HCT116 (cell line): ENCODE measurements at regions not wholly inside any gene's neighbourhood (a gene's known extent, or its start where the extent isn't known, plus 50 kb on each side); places are given as distances from the start of the nearest gene placed in this dataset.

Experiments used
- EZH2phosphoT487 ChIP-seq: fragments of 200-600 bp; IDR thresholded peaks from 2 replicates; pipeline ENCODE4 v1.6.1; 2018; ENCODE audit warnings: antibody characterized with exemption, borderline replicate concordance
- POLR2A ChIP-seq: IDR thresholded peaks from 2 replicates; pipeline ENCODE4 v1.7.0; 2011; ENCODE audit warnings: borderline replicate concordance; ENCODE audit not compliant: insufficient read depth, insufficient read length; ENCODE audit errors: extremely low read depth
- SP1 ChIP-seq: IDR thresholded peaks from 2 replicates; pipeline ENCODE4 v1.6.1; 2012; ENCODE audit warnings: low read depth
- TF ChIP-seq, protein P1 (sequence below), 3 experiments: fragments of 200-600 bp in 1 of 3; sonication (generic) in 1 of 3; IDR thresholded peaks in 2 of 3; conservative IDR thresholded peaks in 1 of 3; 2 replicates each; pipeline ENCODE4 v1.5.1; 2012 to 2017; ENCODE audit warnings: low read depth in 2 of 3, low read length in 2 of 3, antibody characterized with exemption in 1 of 3, borderline replicate concordance in 1 of 3, control low read depth in 1 of 3, mild to moderate bottlenecking in 1 of 3, mixed read lengths in 1 of 3, mixed run types in 1 of 3, moderate library complexity in 1 of 3; ENCODE audit not compliant: insufficient read depth in 1 of 3

DNA sequence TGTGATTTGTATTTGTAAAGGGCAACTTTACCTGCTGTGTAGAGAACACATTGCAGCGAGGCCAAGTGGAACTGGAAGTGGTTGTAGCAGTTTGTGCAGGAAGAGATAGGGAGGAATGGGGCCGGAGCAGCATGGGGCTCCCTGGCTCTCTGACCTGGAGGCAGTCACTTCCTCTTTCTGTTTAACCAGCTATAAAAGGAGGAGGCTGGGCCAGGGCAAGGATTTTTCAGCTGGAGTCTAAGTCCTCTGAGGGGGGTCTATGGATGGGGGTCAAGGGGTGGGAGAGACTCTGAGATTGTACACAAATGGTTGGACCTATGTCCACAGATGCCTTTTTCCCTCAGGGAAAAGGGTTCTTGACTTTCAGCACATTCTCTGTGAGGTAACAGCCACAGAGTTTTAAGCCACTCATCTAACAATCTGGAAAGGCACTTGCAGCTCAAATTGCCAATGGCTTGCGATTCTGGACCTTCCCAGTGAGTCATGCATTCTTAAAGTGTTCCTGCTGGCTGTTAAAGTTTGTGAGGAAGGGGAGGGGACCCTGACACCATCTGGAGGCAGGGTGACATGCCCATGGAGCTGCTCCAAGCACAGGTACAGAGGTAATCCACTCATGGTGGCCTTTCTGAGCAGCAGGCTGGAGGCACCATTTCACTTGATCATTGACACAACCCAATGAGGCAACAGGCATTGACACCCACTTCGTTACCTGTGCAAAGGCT lies 347.0 kb downstream of the CYRIA start:
- TF ChIP-seq EZH2phosphoT487 (no peak), POLR2A (no peak), SP1 (no peak)
- TF ChIP-seq, protein P1, sequence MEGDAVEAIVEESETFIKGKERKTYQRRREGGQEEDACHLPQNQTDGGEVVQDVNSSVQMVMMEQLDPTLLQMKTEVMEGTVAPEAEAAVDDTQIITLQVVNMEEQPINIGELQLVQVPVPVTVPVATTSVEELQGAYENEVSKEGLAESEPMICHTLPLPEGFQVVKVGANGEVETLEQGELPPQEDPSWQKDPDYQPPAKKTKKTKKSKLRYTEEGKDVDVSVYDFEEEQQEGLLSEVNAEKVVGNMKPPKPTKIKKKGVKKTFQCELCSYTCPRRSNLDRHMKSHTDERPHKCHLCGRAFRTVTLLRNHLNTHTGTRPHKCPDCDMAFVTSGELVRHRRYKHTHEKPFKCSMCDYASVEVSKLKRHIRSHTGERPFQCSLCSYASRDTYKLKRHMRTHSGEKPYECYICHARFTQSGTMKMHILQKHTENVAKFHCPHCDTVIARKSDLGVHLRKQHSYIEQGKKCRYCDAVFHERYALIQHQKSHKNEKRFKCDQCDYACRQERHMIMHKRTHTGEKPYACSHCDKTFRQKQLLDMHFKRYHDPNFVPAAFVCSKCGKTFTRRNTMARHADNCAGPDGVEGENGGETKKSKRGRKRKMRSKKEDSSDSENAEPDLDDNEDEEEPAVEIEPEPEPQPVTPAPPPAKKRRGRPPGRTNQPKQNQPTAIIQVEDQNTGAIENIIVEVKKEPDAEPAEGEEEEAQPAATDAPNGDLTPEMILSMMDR (IDR thresholded peaks at IDR 0.05 in 2 of 3, conservative IDR thresholded peaks at IDR 0.05 in 1 of 3; ENCODE audit: borderline replicate concordance in 1 of 3, insufficient read depth in 1 of 3, low read depth in 2 of 3, low read length in 2 of 3): no peak
